ENCODE measurements at regions not wholly inside any gene's neighbourhood (a gene's known extent, or its start where the extent isn't known, plus 50 kb on each side); places are given as distances from the start of the nearest gene placed in this dataset.
A peak's percentile ranks its signal among the peaks of the same experiment; 100 is the strongest.

- DNase-seq (ENCODE audit: low spot score), result no peak
Measured at GRCh38 chr20:23205211-23205610, 119.1 kb upstream of the CD93 start.

- no peak for DNase-seq (ENCODE audit: low spot score)
Measured at GRCh38 chr20:23203951-23204730, 118.0 kb upstream of the CD93 start.

DNA sequence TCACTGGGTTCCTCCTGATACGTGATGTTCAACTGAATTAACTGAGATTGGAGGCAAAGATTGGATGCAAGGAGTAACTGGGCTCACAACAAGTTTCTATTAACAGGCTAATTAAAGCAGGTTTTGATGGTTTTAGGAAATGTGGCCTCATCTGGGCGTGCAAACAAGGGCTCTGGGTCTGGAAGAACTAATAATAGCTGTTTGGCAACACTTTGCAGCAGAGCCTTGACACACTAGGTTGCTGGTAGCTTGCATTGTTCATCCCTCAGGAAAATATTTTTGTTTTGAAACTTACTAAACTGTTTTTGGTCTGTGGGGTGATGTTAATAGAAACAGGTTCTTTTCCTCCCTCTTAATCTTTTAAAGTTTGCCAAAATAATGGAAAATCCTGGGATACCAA, 117.2 kb upstream of the CD93 start:
- DNase-seq (ENCODE audit: low spot score), result no peak

DNA sequence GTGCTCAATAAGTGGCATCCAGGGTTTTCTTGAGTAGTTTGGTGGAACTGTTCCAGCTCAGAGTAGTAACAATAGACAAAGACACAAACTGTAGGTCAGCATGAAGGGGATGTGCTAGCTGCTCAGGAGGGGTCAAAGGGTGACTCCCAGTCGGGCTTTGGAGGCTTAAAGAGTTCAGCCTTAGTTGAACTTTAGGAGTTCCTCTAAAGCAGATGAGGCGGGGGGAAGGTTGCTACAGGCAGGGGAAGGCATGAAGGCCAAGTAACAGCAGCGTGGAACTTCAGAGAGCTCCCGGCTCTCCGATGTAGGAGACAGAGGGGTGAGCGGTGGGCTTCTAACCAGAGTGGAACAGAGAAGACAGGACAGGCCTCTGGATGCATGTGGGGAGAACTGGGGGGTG, 115.5 kb upstream of the CD93 start:
- DNase-seq (ENCODE audit: low spot score), result no peak

DNA sequence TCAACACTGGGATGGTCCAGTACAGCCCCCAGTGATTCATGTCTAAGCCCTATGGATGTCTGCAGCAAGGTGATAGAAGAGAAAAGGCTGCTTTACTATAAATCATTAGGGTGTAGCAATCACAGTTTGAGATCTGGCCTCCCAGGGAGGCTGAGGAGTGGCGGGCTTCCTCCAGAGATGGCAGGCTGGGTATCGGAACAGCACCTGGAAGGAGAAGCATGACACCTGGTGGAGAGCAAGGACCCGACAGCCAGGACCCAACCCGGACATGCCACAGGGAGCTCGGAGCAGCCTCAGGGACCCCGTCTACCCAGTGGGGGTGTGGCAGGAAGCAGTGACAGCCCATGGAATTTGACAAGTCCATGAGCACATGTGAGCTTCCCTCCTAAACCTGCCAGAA, 114.8 kb upstream of the CD93 start:
- peak; percentile 12 for DNase-seq (ENCODE audit: low spot score)

DNA sequence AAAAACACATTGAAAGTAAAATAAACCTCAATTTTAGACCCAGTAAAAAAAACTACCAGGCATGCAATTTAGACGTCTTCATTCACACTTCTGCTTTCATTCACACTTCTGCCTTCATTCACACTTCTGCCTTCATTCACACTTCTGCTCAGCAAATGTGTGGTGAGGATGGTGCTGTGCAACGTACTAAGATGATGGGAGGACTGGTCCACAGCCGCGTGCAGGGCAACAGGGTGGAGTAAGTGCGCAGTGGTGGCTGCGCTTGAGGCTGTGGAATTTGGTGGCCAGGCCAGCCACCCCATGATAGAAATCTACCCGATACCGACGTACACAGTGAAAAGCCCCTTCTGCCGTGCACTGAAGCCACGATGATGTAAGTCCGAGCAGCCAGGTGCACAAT, 114.3 kb upstream of the CD93 start:
- DNase-seq (ENCODE audit: low spot score), result no peak

- DNase-seq (ENCODE audit: low spot score), result no peak
Measured at GRCh38 chr20:23199356-23199755, 113.2 kb upstream of the CD93 start.

- DNase-seq (ENCODE audit: low spot score), result no peak
Measured at GRCh38 chr20:23198815-23199214, 112.7 kb upstream of the CD93 start.

- DNase-seq (ENCODE audit: low spot score), result no peak
Measured at GRCh38 chr20:23197836-23198235, 111.7 kb upstream of the CD93 start.

DNA sequence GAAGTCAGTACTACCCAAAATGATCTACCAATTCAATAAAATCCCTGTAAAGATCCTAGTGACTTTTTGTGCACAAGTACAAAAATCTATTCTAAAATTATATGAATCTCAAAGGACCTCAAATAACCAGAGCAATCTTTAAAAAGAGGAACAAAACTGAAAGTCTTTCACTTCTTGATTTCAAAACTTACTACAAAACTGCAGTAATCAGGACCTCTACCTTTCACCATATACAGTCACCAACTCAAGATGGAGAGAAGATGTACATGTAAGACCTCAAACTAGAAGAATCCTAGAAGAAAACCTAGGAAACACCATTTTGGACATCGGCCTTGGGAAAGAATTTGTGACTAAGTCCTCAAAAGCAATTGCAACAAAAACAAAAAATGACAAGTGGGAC, 109.5 kb upstream of the CD93 start:
- DNase-seq (ENCODE audit: low spot score), result no peak

DNA sequence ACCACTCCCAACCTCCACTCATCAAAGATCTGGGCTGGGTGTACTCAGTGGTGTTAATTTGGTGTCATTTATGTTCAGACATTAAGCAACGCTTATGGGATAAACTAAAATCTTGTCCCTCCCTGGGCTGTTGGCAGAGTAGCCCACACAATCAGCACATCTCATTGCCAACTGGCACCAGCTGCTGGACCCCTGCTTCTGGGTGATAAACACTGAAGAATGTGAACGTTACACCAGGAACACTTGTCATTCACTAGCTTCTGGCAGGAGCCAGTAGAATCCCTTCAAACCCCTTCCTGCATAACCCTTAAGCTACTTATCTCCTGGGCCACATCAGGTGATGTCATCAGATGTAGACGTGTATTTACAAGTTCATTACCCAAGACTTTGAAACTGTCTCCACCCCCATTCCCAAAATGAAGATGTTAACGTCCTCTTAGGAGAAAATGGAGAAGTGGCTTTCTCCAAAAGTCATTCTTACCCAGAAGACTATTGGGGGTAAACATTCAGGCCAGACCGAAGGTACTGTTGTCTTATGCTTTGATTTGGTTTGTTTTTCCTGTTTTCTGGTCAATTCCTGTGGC, 107.8 kb upstream of the CD93 start:
- DNase-seq (ENCODE audit: low spot score), result no peak

DNA sequence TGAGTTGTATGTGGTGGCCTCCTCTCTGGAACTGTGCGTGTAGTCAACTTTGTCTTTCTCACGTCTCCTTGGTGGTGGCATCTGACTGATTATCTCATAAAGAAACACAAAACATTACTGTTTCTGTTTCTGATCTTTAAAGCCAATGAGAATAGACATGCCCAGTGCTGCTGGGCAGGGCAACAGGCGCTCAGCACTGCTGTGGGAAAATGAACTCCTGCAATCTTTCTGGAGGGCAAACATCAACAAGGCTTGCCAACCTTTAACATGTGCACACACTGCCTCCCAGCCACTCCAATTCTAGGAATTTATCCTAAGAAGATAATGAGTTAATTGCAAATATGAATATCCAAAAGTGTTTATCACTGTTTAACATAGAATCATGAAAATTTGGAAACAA, 106.3 kb upstream of the CD93 start:
- no peak for DNase-seq (ENCODE audit: low spot score)

- no peak for DNase-seq (ENCODE audit: low spot score)
Measured at GRCh38 chr20:23190557-23190956, 104.4 kb upstream of the CD93 start.

DNA sequence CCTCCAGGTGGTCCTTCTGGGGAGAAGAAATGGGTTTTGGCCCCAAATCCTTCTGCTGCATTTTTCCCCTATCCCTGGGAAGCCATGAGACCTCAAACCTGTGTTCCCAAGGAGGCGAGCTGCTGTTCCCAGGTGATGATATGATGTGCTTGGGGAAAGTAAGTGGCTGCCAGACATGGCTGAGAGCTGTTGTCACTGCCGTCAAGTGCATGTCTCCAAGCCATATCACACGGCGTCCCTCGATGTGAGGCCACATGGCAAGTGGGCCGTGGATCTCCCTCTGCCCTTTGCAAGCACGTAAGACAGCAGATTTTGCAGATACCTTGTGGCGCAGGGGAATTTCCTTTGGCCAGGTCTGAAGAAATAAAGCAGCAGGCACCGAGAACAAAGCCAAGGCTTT, 103.7 kb upstream of the CD93 start:
- no peak for DNase-seq (ENCODE audit: low spot score)

GRCh38 chr20:23189341-23189740, 103.2 kb upstream of the CD93 start:
- no peak for DNase-seq (ENCODE audit: low spot score)

- no peak for DNase-seq (ENCODE audit: low spot score)
Measured at GRCh38 chr20:23188377-23189169, 102.4 kb upstream of the CD93 start.

DNA sequence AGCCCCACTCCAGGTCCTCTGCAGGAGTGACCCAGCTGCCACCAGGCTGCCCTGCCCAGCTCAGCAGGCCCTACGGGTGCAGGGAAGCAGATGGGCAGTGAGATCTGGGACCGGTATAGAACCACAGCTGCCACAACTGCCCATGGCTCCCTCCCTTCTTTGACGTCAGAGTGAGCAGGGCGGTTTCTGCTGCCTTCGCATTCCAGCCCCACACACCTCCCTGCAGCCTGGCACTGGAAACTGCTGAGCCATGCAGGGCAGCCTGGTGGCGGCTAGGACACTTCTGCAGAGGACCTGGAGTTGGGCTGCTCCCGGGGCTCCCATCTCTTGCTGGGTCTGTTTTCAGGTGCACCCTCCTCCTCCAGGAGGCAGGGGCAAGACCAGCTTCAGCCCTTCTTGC, 101.6 kb upstream of the CD93 start:
- no peak for DNase-seq (ENCODE audit: low spot score)

DNA sequence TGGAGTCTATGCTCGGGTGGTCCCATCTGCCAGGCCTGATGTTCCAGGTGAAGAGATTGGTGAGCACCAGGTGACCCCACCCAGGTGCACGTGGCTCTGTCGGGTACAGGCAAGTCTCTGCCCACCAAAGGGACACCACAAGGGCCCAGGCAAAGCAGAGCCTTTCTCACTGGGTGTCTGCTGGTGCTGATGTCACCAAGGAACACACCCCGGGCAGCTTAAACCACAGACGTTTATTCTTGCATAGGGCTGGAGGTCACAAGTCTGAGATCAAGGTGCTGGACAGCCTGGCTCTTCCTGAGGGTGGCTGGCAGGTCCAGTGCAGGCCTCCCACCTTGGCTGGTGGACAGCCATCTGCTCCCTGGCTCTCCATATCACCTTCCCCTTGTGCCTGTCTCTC, 100.7 kb upstream of the CD93 start:
- DNase-seq (ENCODE audit: low spot score), result no peak

DNA sequence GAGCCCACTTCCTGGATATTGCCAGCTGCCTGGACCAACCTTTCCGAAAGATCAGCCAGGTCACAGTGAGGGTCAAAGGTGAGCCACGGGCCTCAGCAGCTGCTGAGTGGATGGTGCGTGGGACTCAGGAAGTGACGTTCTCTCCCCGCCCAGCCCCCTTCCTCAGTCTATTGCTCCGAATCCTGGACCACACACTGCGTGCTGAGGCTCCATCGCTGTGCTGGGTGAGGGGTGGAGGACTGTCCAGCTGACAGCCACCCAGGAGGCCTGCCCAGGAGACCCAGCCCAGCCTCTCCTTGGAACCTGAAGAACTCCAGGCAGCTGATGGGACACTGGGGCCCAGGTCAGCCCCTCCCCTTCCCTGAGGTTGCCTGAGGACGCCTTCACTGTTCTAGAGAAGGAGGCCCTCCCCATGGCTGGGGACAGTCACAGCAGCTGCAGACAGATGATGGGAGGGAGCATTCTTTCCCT, 94.4 kb upstream of the CD93 start:
- no peak for DNase-seq (ENCODE audit: low spot score)

DNA sequence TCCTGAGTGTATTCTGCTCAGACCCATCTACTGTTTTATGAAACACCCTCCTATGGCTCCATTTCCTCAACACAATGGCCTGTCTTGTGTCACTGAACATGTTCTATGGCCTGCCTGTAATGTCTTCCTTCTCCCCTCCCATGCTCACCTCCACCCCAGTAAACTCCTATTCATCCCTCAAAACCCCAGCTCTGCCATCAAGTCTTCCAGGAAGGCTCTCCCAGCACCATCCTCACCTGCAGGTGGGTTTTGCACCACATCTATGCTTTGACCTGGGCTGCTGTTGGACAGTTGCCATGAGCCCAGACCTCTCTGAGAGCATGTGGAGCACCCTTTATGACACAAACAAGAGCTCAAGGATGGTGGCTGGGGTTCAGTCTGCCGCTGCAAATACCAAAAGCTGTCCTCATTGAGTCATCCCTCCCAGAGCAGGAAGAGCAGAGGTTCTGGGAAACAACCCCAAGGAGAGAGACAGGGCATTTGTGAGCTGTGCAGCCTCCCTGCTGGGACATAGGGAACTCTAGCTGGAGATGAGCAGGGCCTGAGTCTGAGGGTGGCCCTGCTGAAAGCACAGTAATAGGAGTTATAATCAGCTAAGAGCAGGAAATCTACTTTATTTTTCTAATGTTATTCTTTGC, 93.8 kb upstream of the CD93 start:
- no peak for DNase-seq (ENCODE audit: low spot score)

- no peak for DNase-seq (ENCODE audit: low spot score)
Measured at GRCh38 chr20:23178806-23179205, 92.7 kb upstream of the CD93 start.

GRCh38 chr20:23174821-23175220, 88.7 kb upstream of the CD93 start:
- no peak for DNase-seq (ENCODE audit: low spot score)

DNA sequence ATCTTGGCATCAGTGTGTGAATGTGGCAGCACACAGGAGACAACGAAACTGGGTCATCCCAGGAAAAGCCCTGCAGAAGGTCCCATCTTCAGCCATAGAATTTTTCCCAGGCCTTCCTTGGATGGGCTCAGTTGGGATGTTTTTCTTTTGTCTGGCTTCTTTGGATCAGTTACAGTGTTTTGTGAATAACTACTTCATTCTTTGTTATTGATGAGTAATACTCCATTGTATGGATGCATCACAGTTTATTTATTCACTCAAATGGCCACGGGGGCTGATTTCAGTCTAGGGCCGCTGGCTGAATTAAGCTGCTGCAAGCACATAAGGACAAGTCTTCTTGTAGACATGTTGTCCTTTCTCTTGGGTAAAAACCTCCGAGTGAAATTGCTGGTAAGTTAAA, 81.3 kb upstream of the CD93 start:
- DNase-seq (ENCODE audit: low spot score), result no peak
